HCT116 (cell line): ENCODE measurements at regions not wholly inside any gene's neighbourhood (a gene's known extent, or its start where the extent isn't known, plus 50 kb on each side); places are given as distances from the start of the nearest gene placed in this dataset.

ENCODE experiments used
- ATAC-seq: fragments of 200-7000 bp; cut with Tn5 transposase; 2 replicates; pipeline ENCODE4 v1.9.1; 2020; ENCODE audit warnings: mild to moderate bottlenecking, moderate library complexity
- BruUV-seq: library from RNA; stranded (reverse); fragments of 400-500 nt; replicated peaks from 2 replicates; lab custom pipeline; 2021; lab: Mats Ljungman, UMichigan
- CTCF ChIA-PET: fragments of 300-600 bp; sonication (Branson Sonifier 250); formaldehyde crosslinking; loops from one replicate; lab custom pipeline; 2021; ENCODE audit warnings: antibody characterized with exemption; lab: Charles Lee
- POLR2A ChIA-PET: fragments of 300-600, 350-600 bp; sonication (Branson Sonifier 250); formaldehyde crosslinking; loops from one replicate; lab custom pipeline; 2021; ENCODE audit warnings: antibody characterized with exemption; lab: Charles Lee
- RAD21 ChIA-PET, 2 experiments: fragments of 300-600 bp; sonication (Branson Sonifier 250); formaldehyde crosslinking; loops; one replicate each; lab custom pipeline; 2023; ENCODE audit warnings: low total read pairs in 2 of 2; ENCODE audit not compliant: uncharacterized antibody in 2 of 2, unreplicated experiment in 2 of 2, low non-redundant PET in 1 of 2; lab: Charles Lee
- DNase-seq: peaks from one replicate; pipeline ENCODE4 v3.0.0-alpha.2; 2010; ENCODE audit warnings: low read depth, low spot score
- H2AFZ ChIP-seq: fragments of 200-600 bp; shearing (Covaris generic), sonication (generic); 2 replicates; pipeline ENCODE4 v1.6.1; 2017; ENCODE audit warnings: low read depth, mixed run types, mixed read lengths, antibody characterized with exemption, low read length; ENCODE audit not compliant: poor library complexity, severe bottlenecking
- H3K27ac ChIP-seq: 2 replicates; pipeline ENCODE4 v1.5.1; 2012; ENCODE audit warnings: low read depth, low read length
- H3K27me3 ChIP-seq: fragments of 200-600 bp; sonication (generic); 2 replicates; pipeline ENCODE4 v1.6.1; 2016; ENCODE audit warnings: mixed run types, low read length, mixed read lengths; ENCODE audit not compliant: insufficient read depth
- H3K36me3 ChIP-seq, 2 experiments: fragments of 200-500 bp in 1 of 2; fragments of 200-600 bp in 1 of 2; sonication (Bioruptor generic) in 1 of 2; sonication (generic) in 1 of 2; 2 replicates each; pipeline versions ENCODE4 v1.5.1 to v1.6.1; 2014 to 2016; ENCODE audit warnings: low read length in 2 of 2, inconsistent platforms in 1 of 2, mixed read lengths in 1 of 2, mixed run types in 1 of 2; ENCODE audit not compliant: insufficient read depth in 2 of 2, control insufficient read depth in 1 of 2
- H3K4me1 ChIP-seq, 2 experiments: fragments of 200-600 bp in 1 of 2; sonication (generic) in 1 of 2; 2 replicates each; pipeline versions ENCODE4 v1.5.1 to v1.6.1; 2012 to 2017; ENCODE audit warnings: low read length in 2 of 2, inconsistent platforms in 1 of 2, mild to moderate bottlenecking in 1 of 2, mixed read lengths in 1 of 2, mixed run types in 1 of 2, moderate library complexity in 1 of 2; ENCODE audit not compliant: insufficient read depth in 2 of 2, control insufficient read depth in 1 of 2
- H3K4me2 ChIP-seq: fragments of 200-600 bp; sonication (generic); 2 replicates; pipeline ENCODE4 v1.6.1; 2017; ENCODE audit warnings: mixed run types, low read length, mixed read lengths
- H3K4me3 ChIP-seq, 2 experiments: fragments of 200-600 bp in 1 of 2; sonication (generic) in 1 of 2; replicated peaks in 1 of 2; 2 replicates each; pipeline ENCODE4 v1.5.1; 2011 to 2016; ENCODE audit warnings: low read length in 2 of 2, control low read depth in 1 of 2, low read depth in 1 of 2, mild to moderate bottlenecking in 1 of 2, mixed read lengths in 1 of 2, mixed run types in 1 of 2
- H3K79me2 ChIP-seq: fragments of 200-600 bp; sonication (generic); 2 replicates; pipeline ENCODE4 v1.6.1; 2017; ENCODE audit warnings: mild to moderate bottlenecking, mixed run types, low read length, moderate library complexity, mixed read lengths; ENCODE audit not compliant: insufficient read depth
- H3K9ac ChIP-seq: fragments of 200-600 bp; sonication (generic); 2 replicates; pipeline ENCODE4 v1.6.1; 2016; ENCODE audit warnings: low read length, mixed read lengths
- H3K9me2 ChIP-seq: fragments of 200-600 bp; sonication (generic), shearing (Covaris generic); 2 replicates; pipeline ENCODE4 v1.6.1; 2017; ENCODE audit warnings: mixed run types, mild to moderate bottlenecking, moderate library complexity; ENCODE audit not compliant: insufficient read depth
- H3K9me3 ChIP-seq, 2 experiments: fragments of 200-500 bp in 1 of 2; fragments of 200-600 bp in 1 of 2; sonication (Bioruptor generic) in 1 of 2; sonication (generic) in 1 of 2; 2 replicates each; pipeline ENCODE4 v1.6.1; 2014 to 2017; ENCODE audit warnings: low read length in 2 of 2, mixed read lengths in 2 of 2, inconsistent platforms in 1 of 2, low read depth in 1 of 2, mild to moderate bottlenecking in 1 of 2, mixed run types in 1 of 2, moderate library complexity in 1 of 2; ENCODE audit not compliant: control insufficient read depth in 1 of 2, insufficient read depth in 1 of 2
- H4K20me1 ChIP-seq: fragments of 200-600 bp; sonication (generic), shearing (Covaris generic); 2 replicates; pipeline ENCODE4 v1.6.1; 2017; ENCODE audit warnings: mixed run types, mild to moderate bottlenecking, moderate library complexity; ENCODE audit not compliant: insufficient read depth
- CBX3 ChIP-seq: IDR thresholded peaks from 2 replicates; pipeline ENCODE4 v1.6.1; 2012; ENCODE audit warnings: low read depth
- CEBPB ChIP-seq: IDR thresholded peaks from 2 replicates; pipeline ENCODE4 v1.6.1; 2012; ENCODE audit warnings: low read depth
- ELF1 ChIP-seq: IDR thresholded peaks from 2 replicates; pipeline ENCODE4 v1.6.1; 2012; ENCODE audit warnings: low read depth, borderline replicate concordance
- EZH2 ChIP-seq: fragments of 200-600 bp; sonication (generic); IDR thresholded peaks from 2 replicates; pipeline ENCODE4 v1.6.1; 2017; ENCODE audit warnings: antibody characterized with exemption, mixed run types
- EZH2phosphoT487 ChIP-seq: fragments of 200-600 bp; IDR thresholded peaks from 2 replicates; pipeline ENCODE4 v1.6.1; 2018; ENCODE audit warnings: antibody characterized with exemption, borderline replicate concordance
- JUND ChIP-seq: IDR thresholded peaks from 2 replicates; pipeline ENCODE4 v1.6.1; 2012
- POLR2A ChIP-seq: IDR thresholded peaks from 2 replicates; pipeline ENCODE4 v1.7.0; 2011; ENCODE audit warnings: borderline replicate concordance; ENCODE audit not compliant: insufficient read depth, insufficient read length; ENCODE audit errors: extremely low read depth
- RAD21 ChIP-seq: IDR thresholded peaks from 2 replicates; pipeline ENCODE4 v1.6.1; 2012; ENCODE audit warnings: low read depth, mild to moderate bottlenecking
- REST ChIP-seq: IDR thresholded peaks from 2 replicates; pipeline ENCODE4 v1.6.1; 2012; ENCODE audit warnings: low read depth
- SIN3A ChIP-seq: IDR thresholded peaks from 2 replicates; pipeline ENCODE4 v1.6.1; 2012; ENCODE audit warnings: low read depth
- SP1 ChIP-seq: IDR thresholded peaks from 2 replicates; pipeline ENCODE4 v1.6.1; 2012; ENCODE audit warnings: low read depth
- TCF7L2 ChIP-seq: IDR thresholded peaks from 2 replicates; pipeline ENCODE4 v1.7.0; 2011; ENCODE audit warnings: borderline replicate concordance, inconsistent platforms; ENCODE audit not compliant: insufficient read depth, insufficient read length; ENCODE audit errors: extremely low read depth
- YY1 ChIP-seq: IDR thresholded peaks from 2 replicates; pipeline ENCODE4 v1.6.1; 2011; ENCODE audit warnings: low read length, low read depth, moderate library complexity, mild to moderate bottlenecking; ENCODE audit not compliant: insufficient replicate concordance; ENCODE audit errors: extremely low read depth
- ZFX ChIP-seq: fragments of 450-650 bp; IDR thresholded peaks from 2 replicates; pipeline ENCODE4 v1.6.1; 2017
- intact Hi-C: fragments of 100-400 bp; cut with micrococcal nuclease; formaldehyde crosslinking; loops from 2 replicates; pipeline ENCODE4 v1.10.0; 2022
- TF ChIP-seq, protein P1 (sequence below), 3 experiments: fragments of 200-600 bp in 1 of 3; sonication (generic) in 1 of 3; IDR thresholded peaks in 2 of 3; conservative IDR thresholded peaks in 1 of 3; 2 replicates each; pipeline ENCODE4 v1.5.1; 2012 to 2017; ENCODE audit warnings: low read depth in 2 of 3, low read length in 2 of 3, antibody characterized with exemption in 1 of 3, borderline replicate concordance in 1 of 3, control low read depth in 1 of 3, mild to moderate bottlenecking in 1 of 3, mixed read lengths in 1 of 3, mixed run types in 1 of 3, moderate library complexity in 1 of 3; ENCODE audit not compliant: insufficient read depth in 1 of 3

DNA sequence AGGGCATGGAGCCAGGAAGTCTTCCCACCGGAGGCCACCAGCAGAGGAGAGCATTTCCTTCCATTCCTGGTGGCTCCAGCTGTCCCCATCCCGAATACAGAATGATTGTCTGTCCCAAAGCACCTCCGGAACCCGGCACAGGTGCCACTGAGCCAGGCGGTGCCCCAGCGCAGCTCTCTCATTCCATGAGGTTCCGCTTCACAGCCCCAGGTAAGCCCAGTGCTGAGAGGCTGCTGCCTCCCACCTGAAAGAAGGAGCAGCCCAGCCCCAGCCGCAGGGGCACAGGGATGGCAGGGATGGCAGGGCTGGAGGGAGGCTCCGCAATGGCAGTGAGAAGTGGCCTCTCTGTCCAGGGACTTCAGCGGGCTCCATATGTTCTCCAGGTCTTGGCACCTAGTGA lies 162.1 kb upstream of the TCERG1L start:
- H3K27me3 ChIP-seq = no peaks in the 10 kb centered on the region
- H4K20me1 ChIP-seq = no peaks in the 10 kb centered on the region
- H3K9ac ChIP-seq = no peak overlapping the region
- RAD21 ChIA-PET = no interaction called here
- H3K79me2 ChIP-seq = no peaks in the 10 kb centered on the region
- intact Hi-C loops = no loop called here
- no peak overlapping the region for H3K4me2 ChIP-seq
- H3K9me2 ChIP-seq = no peaks in the 10 kb centered on the region
- CTCF ChIA-PET = no interaction called here
- no TSS peak for BruUV-seq
- no peak for TF ChIP-seq EZH2phosphoT487
- no peak for TF ChIP-seq REST
- TF ChIP-seq CBX3 = no peak
- TF ChIP-seq, protein P1, sequence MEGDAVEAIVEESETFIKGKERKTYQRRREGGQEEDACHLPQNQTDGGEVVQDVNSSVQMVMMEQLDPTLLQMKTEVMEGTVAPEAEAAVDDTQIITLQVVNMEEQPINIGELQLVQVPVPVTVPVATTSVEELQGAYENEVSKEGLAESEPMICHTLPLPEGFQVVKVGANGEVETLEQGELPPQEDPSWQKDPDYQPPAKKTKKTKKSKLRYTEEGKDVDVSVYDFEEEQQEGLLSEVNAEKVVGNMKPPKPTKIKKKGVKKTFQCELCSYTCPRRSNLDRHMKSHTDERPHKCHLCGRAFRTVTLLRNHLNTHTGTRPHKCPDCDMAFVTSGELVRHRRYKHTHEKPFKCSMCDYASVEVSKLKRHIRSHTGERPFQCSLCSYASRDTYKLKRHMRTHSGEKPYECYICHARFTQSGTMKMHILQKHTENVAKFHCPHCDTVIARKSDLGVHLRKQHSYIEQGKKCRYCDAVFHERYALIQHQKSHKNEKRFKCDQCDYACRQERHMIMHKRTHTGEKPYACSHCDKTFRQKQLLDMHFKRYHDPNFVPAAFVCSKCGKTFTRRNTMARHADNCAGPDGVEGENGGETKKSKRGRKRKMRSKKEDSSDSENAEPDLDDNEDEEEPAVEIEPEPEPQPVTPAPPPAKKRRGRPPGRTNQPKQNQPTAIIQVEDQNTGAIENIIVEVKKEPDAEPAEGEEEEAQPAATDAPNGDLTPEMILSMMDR (IDR thresholded peaks at IDR 0.05 in 2 of 3, conservative IDR thresholded peaks at IDR 0.05 in 1 of 3; ENCODE audit: borderline replicate concordance in 1 of 3, insufficient read depth in 1 of 3, low read depth in 2 of 3, low read length in 2 of 3) = no peak
- no peak for TF ChIP-seq SIN3A
- TF ChIP-seq CEBPB = no peak
- TF ChIP-seq SP1 = no peak
- TF ChIP-seq TCF7L2 = no peak
- TF ChIP-seq ZFX = no peak
- no peak for TF ChIP-seq RAD21
- TF ChIP-seq EZH2 = no peak
- TF ChIP-seq JUND = no peak
- TF ChIP-seq ELF1 = no peak
- TF ChIP-seq POLR2A = no peak
- no peak for TF ChIP-seq YY1
- TF ChIP-seq, all 23 proteins: peak for 0
- no peak overlapping the region for H3K27ac ChIP-seq
- DNase-seq (no peak), ATAC-seq (no peak)
- H3K9me3 ChIP-seq = no peaks in the 10 kb centered on the region
- no peaks in the 10 kb centered on the region for H3K36me3 ChIP-seq
- H2AFZ ChIP-seq = no peak overlapping the region
- H3K4me3 ChIP-seq = no peak overlapping the region
- POLR2A ChIA-PET = no interaction called here
- no peaks in the 10 kb centered on the region for H3K4me1 ChIP-seq
